Mesothelial cell of epicardium (in vitro differentiated cells): ENCODE measurements at regions not wholly inside any gene's neighbourhood (a gene's known extent, or its start where the extent isn't known, plus 50 kb on each side); places are given as distances from the start of the nearest gene placed in this dataset.

Source experiments
- DNase-seq, 2 experiments: peaks; one replicate each; pipeline ENCODE4 v3.0.0; 2021; ENCODE audit warnings: low spot score in 2 of 2; ENCODE audit not compliant: unreplicated experiment in 2 of 2
- H3K27ac Mint-ChIP-seq: 2 replicates; pipeline ENCODE4 v1.8.0; 2021; ENCODE audit warnings: mixed read lengths
- H3K27me3 Mint-ChIP-seq: 2 replicates; pipeline ENCODE4 v1.8.0; 2021; ENCODE audit warnings: low read depth, mixed read lengths
- H3K36me3 Mint-ChIP-seq: 2 replicates; pipeline ENCODE4 v1.8.0; 2021; ENCODE audit warnings: mixed read lengths
- H3K4me1 Mint-ChIP-seq: 2 replicates; pipeline ENCODE4 v1.8.0; 2021; ENCODE audit warnings: mixed read lengths
- H3K4me3 Mint-ChIP-seq: 2 replicates; pipeline ENCODE4 v1.8.0; 2021; ENCODE audit warnings: mild to moderate bottlenecking, moderate library complexity, mixed read lengths
- H3K9me3 Mint-ChIP-seq: 2 replicates; pipeline ENCODE4 v1.8.0; 2021; ENCODE audit warnings: mixed read lengths
- TF ChIP-seq, protein P1 (sequence below): fragments of 200-600 bp; sonication (generic); IDR thresholded peaks from one replicate; pipeline ENCODE4 v1.5.0; 2021; ENCODE audit warnings: antibody characterized with exemption; ENCODE audit not compliant: unreplicated experiment

DNA sequence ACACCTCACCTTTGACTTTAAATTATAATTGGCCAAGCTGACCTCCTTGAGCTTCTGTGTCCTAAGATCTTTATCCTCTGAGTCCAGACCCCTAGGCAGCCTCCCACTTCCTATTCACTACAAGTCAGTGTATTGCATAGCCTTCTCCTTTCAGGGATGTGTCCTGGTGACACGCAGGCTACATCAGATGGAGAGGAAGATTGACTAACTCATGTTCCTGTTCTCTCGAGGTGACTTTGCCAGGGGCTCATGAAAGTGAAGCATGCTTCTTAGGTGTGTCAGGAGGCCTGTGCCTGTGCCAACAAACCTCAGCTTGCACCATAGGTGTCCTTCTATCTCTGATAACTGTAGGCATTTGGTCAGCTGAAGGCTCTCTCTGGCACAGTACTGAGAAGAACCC is 195.7 kb upstream of the HS3ST1 start:
- no peak for DNase-seq
- TF ChIP-seq, protein P1, sequence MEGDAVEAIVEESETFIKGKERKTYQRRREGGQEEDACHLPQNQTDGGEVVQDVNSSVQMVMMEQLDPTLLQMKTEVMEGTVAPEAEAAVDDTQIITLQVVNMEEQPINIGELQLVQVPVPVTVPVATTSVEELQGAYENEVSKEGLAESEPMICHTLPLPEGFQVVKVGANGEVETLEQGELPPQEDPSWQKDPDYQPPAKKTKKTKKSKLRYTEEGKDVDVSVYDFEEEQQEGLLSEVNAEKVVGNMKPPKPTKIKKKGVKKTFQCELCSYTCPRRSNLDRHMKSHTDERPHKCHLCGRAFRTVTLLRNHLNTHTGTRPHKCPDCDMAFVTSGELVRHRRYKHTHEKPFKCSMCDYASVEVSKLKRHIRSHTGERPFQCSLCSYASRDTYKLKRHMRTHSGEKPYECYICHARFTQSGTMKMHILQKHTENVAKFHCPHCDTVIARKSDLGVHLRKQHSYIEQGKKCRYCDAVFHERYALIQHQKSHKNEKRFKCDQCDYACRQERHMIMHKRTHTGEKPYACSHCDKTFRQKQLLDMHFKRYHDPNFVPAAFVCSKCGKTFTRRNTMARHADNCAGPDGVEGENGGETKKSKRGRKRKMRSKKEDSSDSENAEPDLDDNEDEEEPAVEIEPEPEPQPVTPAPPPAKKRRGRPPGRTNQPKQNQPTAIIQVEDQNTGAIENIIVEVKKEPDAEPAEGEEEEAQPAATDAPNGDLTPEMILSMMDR, result no peak
- Mint-ChIP-seq H3K27ac (no peak overlapping the region), H3K4me3 (no peak overlapping the region), H3K36me3 (no peaks in the 10 kb centered on the region), H3K4me1 (no peaks in the 10 kb centered on the region), H3K9me3 (peaks cover 13% of the 10 kb centered on the region), H3K27me3 (no peaks in the 10 kb centered on the region)

DNA sequence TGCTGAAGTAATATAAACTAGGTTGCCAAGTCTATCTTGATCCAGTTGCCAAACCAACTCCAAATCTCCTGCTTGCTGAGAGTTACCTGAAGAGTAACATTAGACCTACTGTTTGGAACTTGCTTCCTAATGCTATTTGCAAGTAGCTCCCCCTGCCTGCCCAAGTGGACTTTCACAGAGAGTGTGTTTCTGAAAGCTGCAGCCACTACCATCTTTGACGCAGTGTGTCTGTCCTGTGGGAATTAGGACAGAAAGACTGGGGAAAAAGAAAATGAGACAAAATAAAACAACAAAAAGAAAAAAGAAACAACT is 195.0 kb upstream of the HS3ST1 start:
- Mint-ChIP-seq H3K4me1 (no peaks in the 10 kb centered on the region), H3K36me3 (no peaks in the 10 kb centered on the region), H3K27me3 (no peaks in the 10 kb centered on the region), H3K27ac (no peak overlapping the region), H3K9me3 (peaks cover 14% of the 10 kb centered on the region), H3K4me3 (no peak overlapping the region)
- TF ChIP-seq, protein P1, result peak; percentile 18
- DNase-seq, result no peak

DNA sequence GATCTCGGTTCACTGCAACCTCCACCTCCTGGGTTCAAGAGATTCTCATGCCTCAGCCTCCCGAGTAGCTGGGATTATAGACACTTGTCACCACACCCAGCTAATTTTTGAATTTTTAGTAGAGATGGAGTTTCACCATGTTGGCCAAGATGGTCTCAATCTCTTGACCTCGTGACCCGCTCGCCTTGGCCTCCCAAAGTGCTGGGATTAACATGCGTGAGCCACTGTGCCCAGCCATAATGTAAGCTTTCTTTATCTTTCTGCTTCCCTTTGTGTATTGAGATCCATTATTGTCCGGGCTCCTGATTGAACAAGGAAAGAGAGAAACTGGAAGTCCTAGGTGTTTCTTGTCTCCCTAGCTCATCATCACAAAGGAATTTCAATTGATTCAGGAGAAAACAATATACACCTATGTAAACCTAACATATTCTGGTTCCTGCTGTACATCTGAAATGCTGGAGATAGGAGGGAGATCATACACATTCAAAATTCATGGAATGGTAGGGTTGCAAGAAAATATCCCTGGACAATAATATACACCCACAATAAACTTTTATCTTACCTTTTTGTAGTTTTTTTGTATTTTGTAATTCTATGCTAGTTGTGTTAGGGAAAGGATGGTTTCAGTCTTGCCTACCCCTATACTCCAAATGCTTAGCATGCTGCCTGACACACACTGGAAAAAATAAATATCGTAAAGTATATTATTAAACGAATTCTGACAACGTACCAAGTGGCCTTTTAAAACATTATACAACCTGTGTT is 194.4 kb upstream of the HS3ST1 start:
- TF ChIP-seq, protein P1, result no peak
- no peaks in the 10 kb centered on the region for H3K36me3 Mint-ChIP-seq
- H3K4me1 Mint-ChIP-seq, result no peaks in the 10 kb centered on the region
- H3K27me3 Mint-ChIP-seq, result no peaks in the 10 kb centered on the region
- DNase-seq, result no peak
- H3K27ac Mint-ChIP-seq, result no peak overlapping the region
- no peak overlapping the region for H3K4me3 Mint-ChIP-seq
- peaks cover 14% of the 10 kb centered on the region for H3K9me3 Mint-ChIP-seq

DNA sequence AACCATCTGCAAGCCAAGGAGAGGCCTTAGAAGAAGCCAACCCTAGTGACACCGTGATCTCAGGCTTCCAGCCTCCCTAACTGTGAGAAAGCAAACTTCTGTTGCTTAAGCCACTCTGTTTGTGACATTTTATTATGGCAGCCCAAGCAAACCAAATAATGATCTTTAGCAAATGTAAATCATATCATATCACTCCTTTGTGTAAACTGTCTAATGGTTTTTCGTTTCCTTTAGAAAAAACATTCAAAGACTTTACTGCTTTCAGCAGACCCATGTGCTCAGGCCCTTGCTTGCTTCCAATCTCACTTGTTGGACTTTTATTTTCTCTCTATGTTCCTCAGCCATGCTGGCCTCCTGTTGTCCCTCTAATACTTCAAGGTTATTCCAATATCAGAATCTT is 192.2 kb upstream of the HS3ST1 start:
- Mint-ChIP-seq H3K36me3 (no peaks in the 10 kb centered on the region), H3K9me3 (peaks cover 14% of the 10 kb centered on the region), H3K4me1 (peaks cover 4% of the 10 kb centered on the region), H3K27me3 (no peaks in the 10 kb centered on the region), H3K27ac (no peak overlapping the region), H3K4me3 (no peak overlapping the region)
- DNase-seq, result no peak
- TF ChIP-seq, protein P1, result no peak

DNA sequence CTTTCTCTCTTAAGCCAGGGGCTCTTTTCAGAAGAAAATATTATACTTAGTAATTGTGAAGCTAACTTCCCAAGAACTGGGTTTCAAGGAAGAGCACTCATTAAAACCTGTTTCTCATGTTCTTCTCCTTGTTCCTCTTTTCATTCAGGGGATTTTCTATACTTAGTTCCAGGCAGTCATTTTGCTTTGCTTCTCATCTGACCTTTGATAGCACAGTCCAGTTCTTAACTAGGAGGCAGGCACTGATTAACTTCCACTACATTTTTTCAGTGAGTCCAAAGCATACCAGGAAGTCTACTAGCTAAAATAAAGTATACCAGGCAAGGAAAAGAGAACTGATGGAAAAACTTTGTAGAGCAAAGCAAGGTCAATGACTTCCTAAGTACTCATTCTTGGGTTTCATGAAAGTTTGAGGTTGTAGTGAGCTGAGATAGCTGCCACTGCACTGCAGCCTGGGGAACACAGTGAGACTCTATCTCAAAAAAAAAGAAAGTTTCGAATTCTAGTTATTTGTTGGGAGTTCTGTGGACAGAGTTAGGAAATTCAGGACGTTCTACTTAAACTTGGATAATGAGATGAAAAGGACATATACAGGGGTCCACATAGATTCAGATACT is 190.1 kb upstream of the HS3ST1 start:
- TF ChIP-seq, protein P1, result no peak
- no peak for DNase-seq
- H3K4me1 Mint-ChIP-seq, result peaks cover 23% of the 10 kb centered on the region
- no peaks in the 10 kb centered on the region for H3K27me3 Mint-ChIP-seq
- no peaks in the 10 kb centered on the region for H3K36me3 Mint-ChIP-seq
- no peak overlapping the region for H3K27ac Mint-ChIP-seq
- H3K9me3 Mint-ChIP-seq, result peaks cover 14% of the 10 kb centered on the region
- H3K4me3 Mint-ChIP-seq, result no peak overlapping the region
